Transverse colon (tissue), 4 donors: ENCODE measurements at regions not wholly inside any gene's neighbourhood (a gene's known extent, or its start where the extent isn't known, plus 50 kb on each side); places are given as distances from the start of the nearest gene placed in this dataset.

Experiments
- DNase-seq: peaks from one replicate; pipeline ENCODE4 v3.0.0-alpha.2; 2019
- H3K27ac ChIP-seq, 4 donors: fragments of 200-600 bp; sonication (generic); 2 replicates each; pipeline ENCODE4 v1.5.1; 2016 to 2018; ENCODE audit warnings: inconsistent platforms in 4 of 4
- H3K27me3 ChIP-seq: fragments of 200-600 bp; sonication (generic); 2 replicates; pipeline ENCODE4 v1.5.1; 2017; ENCODE audit warnings: inconsistent platforms
- H3K36me3 ChIP-seq, 4 donors: fragments of 200-600 bp; sonication (generic); 2 replicates each; pipeline ENCODE4 v1.5.1; 2017 to 2019; ENCODE audit warnings: inconsistent platforms in 4 of 4
- H3K4me1 ChIP-seq, 4 donors: fragments of 200-600 bp; sonication (generic); 2 replicates each; pipeline ENCODE4 v1.5.1; 2017 to 2020; ENCODE audit warnings: inconsistent platforms in 4 of 4
- H3K4me3 ChIP-seq, 4 donors: fragments of 200-600 bp; sonication (generic); 1 replicate in 1 of 4; 2 replicates in 3 of 4; pipeline versions ENCODE4 v1.5.1 to v1.6.1; 2017 to 2019; ENCODE audit warnings: inconsistent platforms in 4 of 4
- H3K9me3 ChIP-seq, 2 donors: fragments of 200-600 bp; sonication (generic); 2 replicates each; pipeline ENCODE4 v1.5.1; 2017 to 2019; ENCODE audit warnings: inconsistent platforms in 2 of 2
- EP300 ChIP-seq: sonication (generic); formaldehyde crosslinking; IDR thresholded peaks from one replicate; pipeline ENCODE4 v1.6.1; 2017; ENCODE audit warnings: antibody characterized with exemption, low read depth
- POLR2A ChIP-seq: fragments of 450-650 bp; IDR thresholded peaks from one replicate; pipeline ENCODE4 v1.6.1; 2016; ENCODE audit warnings: antibody characterized with exemption, mild to moderate bottlenecking, moderate library complexity
- POLR2AphosphoS5 ChIP-seq, 3 donors: sonication (generic); formaldehyde crosslinking; IDR thresholded peaks; one replicate each; pipeline ENCODE4 v1.6.1; 2016; ENCODE audit warnings: antibody characterized with exemption in 3 of 3
- WGBS, 2 donors: methylation state at CpG; one replicate each; pipeline ENCODE4 v1.1.5; 2018; ENCODE audit warnings: low coverage in 1 of 2; 5-methylcytosine and 5-hydroxymethylcytosine counted together
- in situ Hi-C, 4 donors: fragments of 200-750 bp; cut with MboI; loops; one replicate each; pipeline versions ENCODE4 v1.15.0 to v1.15.1; 2017; ENCODE audit warnings: low sequenced_read_pairs in 3 of 4, low pct_ligation_motif_present in 1 of 4, low pct_unique_long_range_greater_than_20kb in 1 of 4
- intact Hi-C: fragments of 100-400 bp; cut with DNase I; formaldehyde crosslinking; loops from one replicate; pipeline ENCODE4 v1.15.1; 2023; ENCODE audit warnings: low total_unique reads
- TF ChIP-seq, protein P1 (sequence below), 5 experiments: fragments of 200-600 bp in 3 of 5; fragments of 450-650 bp in 2 of 5; sonication (generic) in 3 of 5; IDR thresholded peaks; 1 replicate in 2 of 5; 2 replicates in 3 of 5; pipeline ENCODE4 v1.5.1; 2016 to 2017; ENCODE audit warnings: antibody characterized with exemption in 5 of 5, inconsistent platforms in 3 of 5, mild to moderate bottlenecking in 2 of 5, moderate library complexity in 1 of 5

DNA sequence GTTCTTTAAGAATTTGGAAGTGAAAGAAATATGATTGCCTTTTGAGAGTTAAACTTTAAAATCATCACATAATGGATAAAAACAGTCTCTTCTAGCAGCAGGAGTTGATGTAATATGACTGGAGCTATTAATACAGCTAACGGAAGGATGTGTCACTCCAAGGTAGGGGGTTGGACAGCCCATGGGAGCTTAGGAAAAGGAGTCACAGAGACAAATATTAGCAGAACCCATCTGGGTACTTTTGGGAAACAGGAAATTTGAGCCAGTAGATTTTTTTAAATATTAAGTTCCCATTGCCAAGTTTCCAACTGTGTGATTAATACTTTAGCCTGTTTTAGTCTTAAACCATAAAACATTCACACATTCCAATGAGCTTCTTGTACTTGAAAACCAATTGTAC is 164.7 kb upstream of the RIMS1 start:
- H3K27ac ChIP-seq, result no peak overlapping the region
- no peaks in the 10 kb centered on the region for H3K36me3 ChIP-seq
- H3K4me3 ChIP-seq, result no peak overlapping the region
- no peaks in the 10 kb centered on the region for H3K9me3 ChIP-seq
- no peak for DNase-seq
- 68 to 90% methylated on average over 1 of the region's 1 CpG for WGBS, 2 donors
- no peaks in the 10 kb centered on the region for H3K27me3 ChIP-seq
- intact Hi-C loops, result no loop called here
- TF ChIP-seq, protein P1, sequence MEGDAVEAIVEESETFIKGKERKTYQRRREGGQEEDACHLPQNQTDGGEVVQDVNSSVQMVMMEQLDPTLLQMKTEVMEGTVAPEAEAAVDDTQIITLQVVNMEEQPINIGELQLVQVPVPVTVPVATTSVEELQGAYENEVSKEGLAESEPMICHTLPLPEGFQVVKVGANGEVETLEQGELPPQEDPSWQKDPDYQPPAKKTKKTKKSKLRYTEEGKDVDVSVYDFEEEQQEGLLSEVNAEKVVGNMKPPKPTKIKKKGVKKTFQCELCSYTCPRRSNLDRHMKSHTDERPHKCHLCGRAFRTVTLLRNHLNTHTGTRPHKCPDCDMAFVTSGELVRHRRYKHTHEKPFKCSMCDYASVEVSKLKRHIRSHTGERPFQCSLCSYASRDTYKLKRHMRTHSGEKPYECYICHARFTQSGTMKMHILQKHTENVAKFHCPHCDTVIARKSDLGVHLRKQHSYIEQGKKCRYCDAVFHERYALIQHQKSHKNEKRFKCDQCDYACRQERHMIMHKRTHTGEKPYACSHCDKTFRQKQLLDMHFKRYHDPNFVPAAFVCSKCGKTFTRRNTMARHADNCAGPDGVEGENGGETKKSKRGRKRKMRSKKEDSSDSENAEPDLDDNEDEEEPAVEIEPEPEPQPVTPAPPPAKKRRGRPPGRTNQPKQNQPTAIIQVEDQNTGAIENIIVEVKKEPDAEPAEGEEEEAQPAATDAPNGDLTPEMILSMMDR (IDR thresholded peaks at IDR 0.05), result no peak
- H3K4me1 ChIP-seq, result peaks cover 0 to 25% (median 4%) of the 10 kb centered on the region in 4 donors
- in situ Hi-C loops, result no loop called here

DNA sequence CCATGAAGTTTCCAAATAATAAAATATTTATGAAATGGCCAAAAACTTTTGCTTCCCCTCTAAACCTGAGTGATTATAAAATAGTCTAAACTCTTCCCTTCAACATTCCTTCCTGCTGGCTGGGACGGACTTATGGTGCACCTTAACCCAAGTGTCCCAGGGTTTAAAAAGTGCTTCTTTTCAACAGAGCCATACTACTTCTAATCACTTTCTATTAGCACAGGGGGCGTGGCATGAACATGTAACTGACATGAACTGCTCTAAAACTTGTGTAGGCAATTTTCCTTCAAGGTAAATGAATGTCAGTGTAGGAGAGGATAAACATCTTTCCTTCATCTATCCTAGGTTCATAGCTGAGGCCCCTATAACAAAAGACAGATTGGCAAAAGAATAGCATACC is 163.6 kb upstream of the RIMS1 start:
- intact Hi-C loops, result no loop called here
- DNase-seq, result no peak
- Histone ChIP-seq H3K9me3 (no peaks in the 10 kb centered on the region), H3K36me3 (no peaks in the 10 kb centered on the region), H3K27ac (no peak overlapping the region), H3K4me3 (no peak overlapping the region), H3K27me3 (no peaks in the 10 kb centered on the region), H3K4me1 (peaks cover 0 to 25% (median 4%) of the 10 kb centered on the region in 4 donors)
- TF ChIP-seq EP300 (no peak), POLR2A (no peak)
- WGBS, 2 donors, result 58 to 65% methylated on average over 2 of the region's 2 CpGs
- in situ Hi-C loops, result no loop called here

DNA sequence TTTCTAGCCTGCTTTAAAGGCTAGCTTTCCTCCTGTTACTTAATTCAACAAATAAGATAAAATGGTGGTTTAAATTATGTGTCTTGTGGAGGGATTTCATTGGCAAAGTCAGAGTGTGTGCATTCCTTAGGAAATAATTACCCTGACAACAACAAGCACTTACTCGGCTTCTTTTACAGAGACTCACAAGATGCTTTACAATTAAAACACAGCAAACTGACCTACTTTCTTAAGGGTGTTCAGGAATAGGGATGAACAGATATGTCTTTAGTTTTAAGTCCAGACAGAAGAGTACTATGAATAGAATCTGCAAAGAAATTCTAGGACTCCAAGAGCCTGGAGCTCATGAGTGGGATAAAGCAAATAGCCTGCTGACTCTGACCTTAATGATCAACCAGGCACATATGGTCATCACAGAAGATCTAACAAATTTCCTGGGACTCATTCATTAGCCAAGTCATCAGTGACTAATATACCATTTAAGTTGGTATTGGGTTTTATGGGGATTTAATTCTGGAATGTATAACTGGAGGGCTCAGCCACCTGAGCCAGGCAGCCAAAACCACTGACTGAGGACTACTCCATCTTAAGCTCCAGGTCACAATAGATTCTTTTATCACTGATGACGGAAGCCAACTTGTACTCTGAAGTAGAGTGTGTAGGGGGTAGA is 161.8 kb upstream of the RIMS1 start:
- Histone ChIP-seq H3K9me3 (no peaks in the 10 kb centered on the region), H3K27ac (no peak overlapping the region), H3K36me3 (no peaks in the 10 kb centered on the region), H3K4me3 (no peak overlapping the region), H3K4me1 (peaks cover 0 to 25% (median 4%) of the 10 kb centered on the region in 4 donors), H3K27me3 (no peaks in the 10 kb centered on the region)
- WGBS, 2 donors, result 64 to 81% methylated on average over 1 to 2 of the region's 2 CpGs
- intact Hi-C loops (no loop called here), in situ Hi-C loops (no loop called here)
- TF ChIP-seq, protein P1 (IDR thresholded peaks at IDR 0.05), result no peak
- TF ChIP-seq EP300, result no peak
- no peak for TF ChIP-seq POLR2AphosphoS5 (IDR thresholded peaks at IDR 0.05)
- TF ChIP-seq POLR2A, result no peak
- DNase-seq, result no peak

DNA sequence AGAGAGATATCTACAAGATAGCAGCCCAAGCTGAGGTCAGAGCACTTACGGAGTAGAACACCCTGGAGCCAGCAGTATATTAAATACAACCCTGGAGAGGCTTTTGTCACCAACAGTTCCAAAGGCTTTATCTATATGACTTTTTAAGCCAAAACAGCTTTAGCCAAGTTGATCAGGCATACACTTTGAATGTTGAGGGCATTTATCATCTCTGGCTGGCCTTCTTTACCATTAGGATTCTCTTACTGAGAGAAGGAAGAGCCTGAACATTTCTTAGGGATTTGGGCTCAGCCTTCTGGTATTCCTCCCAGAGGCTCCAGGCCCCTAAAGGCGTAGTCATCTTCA is 161.3 kb upstream of the RIMS1 start:
- in situ Hi-C loops (no loop called here), intact Hi-C loops (no loop called here)
- Histone ChIP-seq H3K27ac (no peak overlapping the region), H3K4me1 (peaks cover 0 to 24% (median 4%) of the 10 kb centered on the region in 4 donors), H3K27me3 (no peaks in the 10 kb centered on the region), H3K36me3 (no peaks in the 10 kb centered on the region), H3K4me3 (no peak overlapping the region), H3K9me3 (no peaks in the 10 kb centered on the region)
- TF ChIP-seq, protein P1 (IDR thresholded peaks at IDR 0.05), result no peak
- TF ChIP-seq POLR2A, result no peak
- no peak for TF ChIP-seq EP300
- TF ChIP-seq POLR2AphosphoS5 (IDR thresholded peaks at IDR 0.05), result no peak
- DNase-seq, result no peak
- 89 to 94% methylated on average over 2 of the region's 2 CpGs for WGBS, 2 donors

DNA sequence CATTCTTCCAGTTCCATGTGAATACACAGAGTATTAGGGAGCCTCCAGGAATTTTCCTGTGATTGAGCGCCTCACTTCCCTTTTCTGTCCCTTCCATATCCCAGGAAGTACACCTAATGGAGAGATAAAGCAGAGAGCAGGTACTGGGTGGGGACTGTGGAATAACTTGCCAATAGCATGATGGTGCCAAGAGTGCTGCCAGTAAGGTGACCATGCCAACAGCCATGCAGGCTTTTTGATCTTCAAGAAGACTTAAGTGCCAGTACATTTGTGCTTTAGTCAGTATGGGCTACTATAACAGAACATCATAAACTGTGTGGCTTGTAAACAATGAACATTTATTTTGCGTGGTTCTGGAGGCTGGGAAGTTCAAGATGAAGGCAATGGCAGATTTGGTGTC is 160.2 kb upstream of the RIMS1 start:
- 83 to 100% methylated on average over 1 to 2 of the region's 2 CpGs for WGBS, 2 donors
- intact Hi-C loops (no loop called here), in situ Hi-C loops (no loop called here)
- Histone ChIP-seq H3K36me3 (no peaks in the 10 kb centered on the region), H3K27me3 (no peaks in the 10 kb centered on the region), H3K27ac (no peak overlapping the region), H3K4me3 (no peak overlapping the region), H3K9me3 (no peaks in the 10 kb centered on the region), H3K4me1 (peaks cover 0 to 14% (median 3%) of the 10 kb centered on the region in 4 donors)
- no peak for TF ChIP-seq POLR2A
- no peak for DNase-seq
